ENCODE measurements at regions not wholly inside any gene's neighbourhood (a gene's known extent, or its start where the extent isn't known, plus 50 kb on each side); places are given as distances from the start of the nearest gene placed in this dataset.

DNA sequence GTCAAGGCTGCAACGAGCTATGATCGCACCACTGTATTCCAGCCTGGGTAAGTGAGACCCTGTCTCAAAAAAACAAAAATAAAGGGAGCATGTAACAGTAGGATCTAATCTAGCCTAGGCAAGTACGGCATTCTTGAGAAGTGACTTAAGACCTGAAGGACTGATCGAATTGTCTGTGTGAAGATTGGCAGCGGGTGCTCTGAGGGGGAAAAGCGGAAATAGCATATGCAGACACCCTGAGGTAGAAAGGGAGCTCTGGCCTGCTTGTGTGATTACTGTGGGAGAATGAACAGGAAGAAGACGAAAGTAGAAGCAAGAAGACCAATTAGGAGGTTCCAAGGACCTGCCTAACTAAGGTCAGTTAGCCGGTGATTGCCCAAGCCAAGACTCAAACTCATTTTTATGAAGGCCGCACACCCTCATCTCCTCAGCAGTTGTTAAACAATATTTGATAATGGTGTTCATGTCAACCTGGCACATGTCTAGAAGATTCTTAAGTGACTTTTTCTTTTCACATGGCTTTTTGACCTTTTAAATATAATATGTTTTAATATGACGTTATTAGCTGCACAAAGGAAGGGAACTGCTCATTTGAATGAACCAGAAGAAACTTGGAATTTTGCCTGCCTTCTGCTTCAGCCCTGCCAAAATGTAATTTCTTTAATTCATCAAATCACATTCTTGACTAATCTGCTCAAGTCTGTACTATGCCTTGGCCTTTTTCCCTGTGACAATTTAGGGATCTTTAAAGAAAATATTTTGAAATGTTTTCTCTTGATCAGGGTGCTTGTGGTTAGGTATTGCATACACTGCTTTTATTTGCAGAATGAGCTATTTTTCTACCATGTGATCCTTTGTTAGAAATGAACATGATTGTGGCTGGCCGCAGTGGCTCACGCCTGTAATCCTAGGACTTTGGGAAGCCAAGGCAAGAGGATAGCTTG, 289.2 kb upstream of the DMRT1 start:
- no peak for DNase-seq (ENCODE audit: low read depth)

DNA sequence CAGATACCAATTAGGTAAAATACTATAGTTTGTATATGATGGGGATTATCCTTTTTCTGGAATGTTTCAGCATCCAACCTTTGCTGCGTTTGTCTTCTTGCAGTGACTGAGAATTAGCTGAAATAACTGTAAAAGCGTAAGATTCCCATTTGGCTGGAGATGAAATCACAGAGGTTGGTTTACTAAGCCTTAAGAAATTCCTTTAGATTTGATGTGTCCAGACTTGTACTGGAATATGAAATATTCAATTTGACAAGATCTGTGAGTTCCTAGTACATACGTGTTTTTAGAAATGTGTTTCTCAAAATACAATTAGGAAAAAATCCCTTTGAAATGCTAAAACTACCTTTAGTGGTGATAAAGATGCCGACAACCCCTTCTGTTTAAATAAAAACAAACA, 286.0 kb upstream of the DMRT1 start:
- no peak for DNase-seq (ENCODE audit: low read depth)

DNA sequence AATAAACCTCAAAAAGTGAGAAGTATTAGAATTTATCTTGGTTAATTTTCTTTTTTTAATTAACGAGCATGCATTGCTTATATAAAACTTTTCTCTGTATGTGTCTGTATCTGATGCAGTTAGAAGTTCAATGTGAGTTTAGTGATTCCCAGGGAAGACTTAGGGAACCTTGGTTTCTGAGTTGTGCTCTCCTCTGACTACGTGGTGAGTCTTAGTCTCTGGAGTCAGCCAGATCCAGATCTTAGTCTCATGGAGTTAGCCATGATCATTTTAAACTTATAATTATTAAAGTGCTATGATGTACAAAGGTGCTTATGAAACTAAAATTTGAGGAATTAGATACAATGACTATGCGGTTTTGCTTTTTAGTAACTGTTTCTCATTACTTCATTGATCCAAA, 285.3 kb upstream of the DMRT1 start:
- DNase-seq (ENCODE audit: low read depth) = no peak

DNA sequence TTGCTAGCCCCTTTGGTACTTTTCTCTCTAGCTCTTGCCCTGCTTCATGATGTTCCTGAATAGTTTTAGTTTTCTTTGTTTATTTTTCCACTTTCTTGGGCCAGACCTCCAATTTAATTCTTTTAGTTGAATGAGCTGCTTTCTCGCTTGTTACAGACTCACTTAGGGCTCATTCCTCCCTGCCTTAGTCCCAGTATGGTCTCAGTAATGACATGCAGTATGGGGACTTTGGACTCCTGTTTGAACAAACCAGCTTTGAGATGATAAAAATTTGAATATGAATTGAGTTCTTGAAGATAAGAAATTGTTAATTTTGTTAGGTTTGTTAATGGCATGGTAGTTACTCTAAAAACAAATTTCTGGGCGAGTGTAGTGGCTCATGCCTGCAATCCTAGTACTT, 284.8 kb upstream of the DMRT1 start:
- no peak for DNase-seq (ENCODE audit: low read depth)

DNA sequence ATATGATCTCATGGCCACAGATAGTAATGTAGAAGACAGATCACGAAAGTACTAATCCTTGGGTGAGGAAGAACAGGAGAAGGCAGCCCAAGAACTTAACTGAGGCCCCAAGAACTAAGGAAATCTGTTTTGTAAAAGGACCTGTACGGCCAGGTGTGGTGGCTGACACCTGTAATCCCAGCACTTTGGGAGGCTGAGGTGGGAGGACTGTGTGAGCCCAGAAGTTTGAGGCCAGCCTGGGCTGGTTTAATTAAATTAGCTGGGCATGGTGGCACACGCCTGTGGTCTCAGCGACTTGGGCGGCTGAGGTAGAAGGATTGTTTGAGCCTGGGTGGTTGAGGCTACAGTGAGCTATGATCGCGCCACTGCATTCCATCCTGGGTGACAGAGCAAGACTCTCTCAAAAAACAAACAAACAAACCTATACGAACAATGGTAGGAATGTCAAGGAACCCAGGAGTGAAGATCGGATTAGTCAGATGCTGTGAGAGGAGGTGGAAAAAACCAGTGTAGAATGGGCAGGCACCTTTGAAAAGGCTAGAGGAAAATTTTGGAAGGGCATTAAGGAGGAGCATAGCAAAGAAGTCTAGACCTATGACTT, 283.8 kb upstream of the DMRT1 start:
- DNase-seq (ENCODE audit: low read depth) = no peak

DNA sequence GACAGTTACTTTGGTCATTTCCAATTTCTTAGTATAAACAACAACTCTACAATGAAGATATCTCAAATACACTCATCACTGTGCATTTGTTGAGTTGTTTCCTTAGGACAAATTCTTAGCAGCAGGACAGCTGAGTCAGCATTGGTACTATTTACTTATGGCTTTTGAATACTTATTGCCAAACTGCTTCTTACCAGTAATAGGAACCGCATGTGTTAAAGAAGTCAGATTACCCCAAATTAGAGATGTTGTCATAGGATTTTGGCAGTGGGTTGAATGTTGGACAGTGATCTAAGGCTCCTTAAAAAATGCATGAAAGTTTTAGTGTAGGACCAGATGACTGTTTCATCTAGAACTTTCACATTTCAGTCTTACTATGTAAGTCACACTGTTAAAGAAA, 280.1 kb upstream of the DMRT1 start:
- no peak for DNase-seq (ENCODE audit: low read depth)

DNA sequence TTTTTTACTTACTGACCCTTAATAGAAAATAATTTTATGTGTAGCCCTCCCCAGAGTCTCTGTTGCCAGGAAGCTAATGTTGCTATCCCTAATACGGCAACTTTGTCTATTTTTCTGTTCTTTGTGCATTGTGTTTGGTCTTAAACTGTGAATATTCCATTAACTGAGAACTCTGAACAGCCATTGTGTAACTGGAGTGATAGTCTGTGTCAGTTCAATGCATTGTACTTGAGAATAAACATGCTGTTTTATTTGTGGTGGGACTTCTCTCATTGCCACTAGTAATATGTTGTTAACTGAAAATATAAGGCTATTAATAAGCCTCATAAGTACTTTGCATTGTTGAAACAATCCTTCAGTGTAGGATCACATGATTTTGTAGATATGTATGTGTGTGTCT, 278.3 kb upstream of the DMRT1 start:
- no peak for DNase-seq (ENCODE audit: low read depth)

DNA sequence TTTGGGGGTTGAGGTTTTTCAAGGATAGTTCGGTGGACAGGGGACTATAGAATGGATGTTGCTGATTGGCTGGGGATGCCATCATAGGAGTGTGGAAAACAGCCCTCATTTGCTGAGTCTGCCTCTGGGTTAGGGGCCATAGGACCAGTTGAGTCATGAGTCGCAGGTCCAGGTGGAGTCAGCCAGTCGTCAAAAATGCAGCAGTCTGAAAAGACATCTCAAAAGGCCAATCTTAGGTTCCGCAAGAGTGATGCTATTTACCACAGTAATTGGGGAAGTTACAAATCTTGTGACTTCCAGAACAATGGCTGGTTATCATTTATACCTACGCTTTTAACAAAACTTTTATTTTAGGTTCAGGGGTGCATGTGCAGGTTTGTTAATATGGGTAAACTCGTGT, 276.0 kb upstream of the DMRT1 start:
- no peak for DNase-seq (ENCODE audit: low read depth)

DNA sequence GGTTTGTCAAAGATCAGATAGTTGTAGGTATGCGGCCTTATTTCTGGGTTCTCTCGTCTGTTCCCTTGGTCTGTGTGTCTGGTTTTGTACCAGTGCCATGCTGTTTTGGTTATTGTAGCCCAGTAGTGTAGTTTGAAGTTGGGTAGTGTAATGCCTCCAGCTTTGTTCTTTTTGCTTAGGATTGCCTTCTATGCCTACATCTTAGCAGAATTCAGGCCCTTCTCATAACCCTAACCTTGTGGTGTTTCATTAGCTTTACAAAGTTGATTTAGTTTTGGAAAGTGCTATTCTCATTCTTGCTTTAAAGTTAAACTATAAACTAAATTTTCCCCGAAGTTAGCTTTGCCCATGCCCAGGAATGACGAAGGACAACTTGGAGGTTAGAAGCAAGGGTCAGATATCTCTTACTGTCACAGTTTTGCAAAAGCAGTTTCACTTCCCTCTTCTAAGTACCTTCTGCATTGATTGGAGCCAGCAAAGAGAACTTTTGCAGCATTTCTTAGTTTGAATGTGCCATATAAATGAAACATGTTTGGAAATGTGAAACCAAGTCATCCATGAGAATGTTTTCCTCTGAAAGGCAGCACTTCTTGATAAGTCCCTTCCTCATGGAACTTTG, 274.3 kb upstream of the DMRT1 start:
- no peak for DNase-seq (ENCODE audit: low read depth)

DNA sequence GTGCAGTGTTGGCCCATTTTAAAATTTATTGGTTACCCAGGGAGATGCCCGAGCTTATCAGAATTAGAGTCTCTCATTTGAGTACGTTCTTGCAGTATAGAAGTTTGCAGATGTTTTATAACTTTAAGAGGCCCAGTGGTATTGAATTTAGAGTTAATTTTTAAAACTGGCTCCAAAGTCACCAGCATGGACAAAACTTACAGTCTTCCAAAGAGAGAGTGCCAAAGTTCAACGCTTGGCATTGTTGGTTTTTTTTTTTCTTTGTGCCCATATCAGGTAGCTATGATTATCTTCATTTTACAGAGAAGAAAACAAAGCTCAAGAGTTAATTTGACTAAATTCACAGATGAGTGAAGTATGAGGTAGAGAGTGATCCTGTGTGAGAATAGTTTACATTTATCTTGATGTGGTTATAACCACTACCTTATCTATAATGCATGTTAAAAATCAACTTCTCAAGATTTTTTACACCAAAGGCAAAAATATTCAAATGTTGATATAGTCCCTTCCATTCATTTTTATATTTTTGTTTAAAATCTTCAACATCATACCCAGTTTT, 273.7 kb upstream of the DMRT1 start:
- DNase-seq (ENCODE audit: low read depth) = no peak

DNA sequence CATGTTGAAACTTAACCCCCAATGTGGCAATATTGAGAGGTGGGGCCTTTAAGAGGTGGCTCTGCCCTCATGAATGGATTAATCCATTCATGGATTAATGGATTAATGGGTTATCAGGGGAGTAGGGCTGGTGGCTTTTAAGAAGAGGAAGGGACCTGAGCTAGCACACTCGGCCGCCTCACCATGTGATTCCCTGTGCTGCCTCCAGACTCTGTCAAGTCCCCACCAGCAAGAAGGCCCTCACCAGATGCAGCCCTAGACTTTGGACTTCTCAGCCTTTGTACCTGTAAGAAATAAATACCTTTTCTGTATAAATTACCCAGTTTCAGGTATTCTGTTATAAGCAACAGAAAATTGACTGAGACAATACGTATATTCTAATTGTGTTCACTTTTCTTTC, 272.2 kb upstream of the DMRT1 start:
- no peak for DNase-seq (ENCODE audit: low read depth)

DNA sequence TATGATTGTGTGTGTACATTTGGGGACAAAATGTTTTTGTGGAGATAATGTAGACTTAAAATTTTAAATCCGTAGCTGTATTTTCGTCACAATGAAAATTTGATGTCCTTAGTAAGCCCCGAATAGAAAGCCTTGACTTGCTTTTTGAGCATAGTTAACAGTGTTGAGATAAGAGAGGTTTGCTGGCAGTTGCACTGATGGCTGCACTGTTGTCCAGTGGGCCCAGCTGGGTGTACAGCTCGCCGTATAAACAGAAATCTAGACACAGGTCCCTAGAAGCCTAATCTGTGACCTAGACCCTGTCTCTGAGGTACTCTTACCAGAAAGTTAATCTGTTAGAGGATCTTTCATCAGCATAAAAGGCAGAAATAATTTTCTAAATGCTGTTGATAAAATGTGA, 271.3 kb upstream of the DMRT1 start:
- DNase-seq (ENCODE audit: low read depth) = no peak

DNA sequence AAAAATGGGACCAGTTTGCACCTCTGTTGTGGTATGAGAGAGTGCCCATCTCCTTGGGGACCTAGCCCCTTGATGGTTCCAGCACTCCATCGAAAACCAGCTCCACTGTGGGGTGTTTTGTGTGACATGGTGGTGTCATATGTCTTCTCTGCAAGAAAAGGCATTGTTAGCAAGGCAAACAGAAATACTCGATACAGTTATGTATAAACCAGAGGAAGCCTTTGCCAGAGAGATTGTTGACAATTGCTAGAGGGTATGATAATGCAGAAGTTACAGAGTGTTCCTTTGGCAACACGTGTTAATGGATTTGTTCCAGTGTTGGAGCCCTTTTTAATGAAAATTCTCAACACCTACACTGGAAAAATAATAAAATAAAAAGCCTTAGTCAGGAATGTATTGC, 270.4 kb upstream of the DMRT1 start:
- no peak for DNase-seq (ENCODE audit: low read depth)

DNA sequence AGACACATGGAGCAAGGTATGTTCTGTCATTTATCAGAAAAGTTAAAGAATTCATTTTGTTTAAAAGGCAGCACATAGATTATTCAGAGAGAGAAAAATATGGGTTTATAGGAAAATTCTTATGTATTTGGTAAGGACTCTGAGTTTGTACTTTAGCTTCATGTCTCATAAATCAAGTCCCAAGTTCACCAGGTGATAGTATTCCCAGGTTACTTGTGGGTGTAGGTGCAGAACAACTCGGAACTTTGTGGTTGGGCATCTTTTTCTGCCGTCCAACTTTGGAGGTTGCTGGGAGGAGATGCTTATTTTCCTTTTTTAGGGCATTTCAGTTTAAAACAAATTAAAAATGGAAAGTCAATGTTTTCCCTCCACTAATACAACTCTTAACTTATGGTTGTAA, 269.8 kb upstream of the DMRT1 start:
- DNase-seq (ENCODE audit: low read depth) = no peak

DNA sequence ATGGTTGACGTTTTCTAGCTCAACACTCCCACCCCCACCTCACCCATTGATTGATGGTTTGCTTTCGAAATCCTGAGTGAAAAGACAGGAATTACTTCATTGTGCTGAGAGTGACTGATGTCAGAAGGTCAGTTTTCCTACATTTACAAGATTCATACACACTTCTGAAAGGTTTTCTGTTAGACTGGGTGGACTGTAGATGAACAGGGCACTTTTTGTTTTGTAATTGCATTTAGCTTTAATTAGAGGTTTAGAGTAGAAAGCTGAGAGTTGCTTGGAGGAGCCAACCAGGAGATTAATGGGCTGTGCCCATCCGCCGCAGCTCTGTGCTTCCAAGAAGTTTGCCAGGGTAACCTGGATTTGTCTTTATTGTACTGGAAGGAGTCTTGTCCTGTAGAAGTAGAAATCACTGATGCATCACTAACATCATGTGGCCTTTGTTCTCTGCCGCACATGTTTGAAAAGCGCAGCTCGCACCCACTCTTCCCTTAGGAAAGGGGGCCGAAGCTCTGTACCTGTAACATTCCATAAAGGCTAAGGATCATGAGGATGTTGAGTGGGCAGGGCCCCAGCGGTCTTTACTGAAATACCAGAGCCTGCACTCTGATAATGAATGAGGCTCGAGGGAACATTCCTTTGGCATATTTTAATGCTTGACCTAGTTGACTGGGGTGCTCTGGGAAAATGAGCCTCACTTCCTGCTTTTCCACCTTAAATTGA, 267.6 kb upstream of the DMRT1 start:
- DNase-seq (ENCODE audit: low read depth) = no peak

DNA sequence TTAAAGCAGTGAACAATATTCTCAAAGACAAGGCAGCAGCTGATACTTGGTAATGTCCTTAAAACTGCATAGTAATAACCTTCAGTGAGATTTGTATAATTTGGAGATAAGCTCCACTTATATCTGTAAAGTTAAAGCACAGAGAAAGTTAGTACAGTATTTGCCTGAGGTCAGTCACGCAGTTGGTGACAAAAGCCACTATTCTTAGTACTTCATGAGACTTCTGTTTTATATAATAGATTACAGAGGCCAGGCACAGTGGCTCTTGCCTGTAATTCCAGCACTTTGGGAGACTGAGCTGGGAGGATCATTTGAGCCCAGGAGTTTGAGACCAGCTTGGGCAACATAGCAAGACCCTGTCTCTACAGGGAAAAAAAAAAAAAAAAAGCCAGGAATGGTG, 266.4 kb upstream of the DMRT1 start:
- DNase-seq (ENCODE audit: low read depth) = no peak

DNA sequence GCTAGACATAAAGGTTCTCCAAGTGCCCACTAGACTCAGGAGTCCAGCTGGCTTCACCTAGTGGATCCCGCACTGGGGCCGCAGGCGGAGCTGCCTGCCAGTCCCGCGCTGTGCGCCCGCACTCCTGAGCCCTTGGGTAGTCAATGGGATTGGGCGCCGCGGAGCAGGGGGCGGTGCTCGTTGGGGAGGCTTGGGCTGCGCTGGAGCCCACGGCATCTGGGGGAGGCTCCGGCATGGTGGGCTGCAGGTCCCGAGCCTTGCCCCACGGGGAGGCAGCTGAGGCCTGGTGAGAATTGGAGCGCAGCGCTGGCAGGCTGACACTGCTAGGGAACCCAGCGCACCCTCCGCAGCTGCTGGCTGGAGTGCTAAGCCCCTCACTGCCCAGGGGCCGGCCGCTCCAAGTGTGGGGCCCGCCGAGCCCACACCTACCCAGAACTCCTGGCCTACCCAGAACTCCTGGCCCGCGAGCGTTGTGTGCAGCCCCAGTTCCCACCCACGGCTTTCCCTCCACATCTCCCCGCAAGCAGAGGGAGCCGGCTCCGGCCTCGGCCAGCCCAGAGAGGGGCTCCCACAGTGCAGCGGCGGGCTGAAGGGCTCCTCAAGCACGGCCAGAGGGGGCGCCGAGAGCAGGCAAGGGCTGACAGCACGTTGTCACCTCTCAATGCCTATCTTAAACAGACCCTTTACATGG, 260.7 kb upstream of the DMRT1 start:
- no peak for DNase-seq (ENCODE audit: low read depth)

DNA sequence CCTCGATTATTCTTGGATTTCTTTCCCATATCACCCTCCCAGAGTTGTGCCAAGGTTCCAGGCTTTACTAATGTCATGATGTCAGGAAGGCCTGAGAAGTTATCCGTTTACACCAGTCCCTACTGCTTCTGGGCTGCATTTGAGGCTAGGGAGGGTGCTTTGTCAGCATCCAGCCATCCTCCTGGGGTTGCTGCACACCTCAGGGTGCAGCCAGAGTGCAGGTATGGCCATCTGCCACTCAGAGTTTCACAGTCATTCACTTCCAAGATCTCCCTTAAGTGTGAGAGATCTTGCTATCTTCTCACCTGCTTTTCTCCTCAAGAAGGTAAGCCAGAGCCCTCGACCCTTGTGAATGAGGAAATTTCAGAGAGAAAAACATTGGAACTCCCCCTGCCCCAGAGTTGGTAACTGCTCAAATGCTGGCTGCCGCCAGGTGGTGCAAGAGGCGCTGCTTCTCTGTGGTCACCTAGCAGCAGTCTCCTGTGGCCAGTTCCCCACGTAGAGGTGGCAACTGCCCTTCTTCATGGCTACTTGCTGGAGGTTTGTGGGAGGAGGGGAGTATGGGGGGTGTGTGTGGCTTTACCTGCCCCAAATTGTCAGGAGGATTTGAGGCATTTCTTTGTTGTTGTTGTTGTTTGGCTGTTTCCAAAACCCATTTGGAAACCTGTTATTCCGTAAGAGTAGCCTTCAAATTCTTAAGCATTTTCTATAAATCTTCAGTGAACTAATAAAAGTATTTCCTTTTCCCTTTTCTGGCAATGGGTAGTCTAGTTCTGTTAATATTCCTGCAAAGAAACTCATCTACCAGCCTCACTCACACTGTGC, 259.6 kb upstream of the DMRT1 start:
- DNase-seq (ENCODE audit: low read depth) = no peak

DNA sequence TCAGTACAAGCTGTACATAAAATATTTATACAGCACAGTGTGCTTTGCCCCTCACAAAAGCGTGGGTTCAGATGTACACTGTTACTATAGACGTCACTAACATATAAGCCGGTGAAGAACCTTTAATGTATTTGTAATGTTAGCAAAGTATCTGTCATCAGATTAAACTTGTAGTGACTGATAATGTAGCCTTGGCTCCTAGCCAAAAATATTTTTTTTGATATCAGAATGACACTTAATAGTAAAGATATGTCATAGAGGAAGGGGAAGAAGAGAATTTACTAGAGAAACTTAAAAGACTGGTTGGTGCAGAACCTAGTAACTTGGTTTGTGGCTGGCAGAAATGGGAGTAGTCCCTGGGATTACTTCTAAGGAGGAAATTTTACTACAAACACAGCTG, 258.7 kb upstream of the DMRT1 start:
- DNase-seq (ENCODE audit: low read depth) = no peak

DNA sequence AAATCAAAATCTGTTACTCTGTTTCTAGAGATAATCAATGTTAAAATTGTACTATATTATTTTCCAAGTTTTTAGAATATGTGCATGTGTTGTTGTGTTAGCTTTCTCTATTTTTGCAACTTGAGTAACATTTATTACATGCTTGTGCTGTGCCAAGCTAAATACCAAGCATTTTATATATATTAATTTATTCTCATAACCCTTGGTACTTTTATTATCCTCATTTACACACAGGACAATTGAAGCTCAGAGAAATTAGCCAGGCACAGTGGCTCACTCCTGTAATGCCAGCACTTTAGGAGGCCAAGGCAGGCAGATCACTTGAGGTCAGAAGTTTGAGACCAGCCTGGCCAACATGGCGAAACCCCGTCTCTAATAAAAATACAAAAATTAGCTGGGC, 254.0 kb upstream of the DMRT1 start:
- DNase-seq (ENCODE audit: low read depth) = no peak

DNA sequence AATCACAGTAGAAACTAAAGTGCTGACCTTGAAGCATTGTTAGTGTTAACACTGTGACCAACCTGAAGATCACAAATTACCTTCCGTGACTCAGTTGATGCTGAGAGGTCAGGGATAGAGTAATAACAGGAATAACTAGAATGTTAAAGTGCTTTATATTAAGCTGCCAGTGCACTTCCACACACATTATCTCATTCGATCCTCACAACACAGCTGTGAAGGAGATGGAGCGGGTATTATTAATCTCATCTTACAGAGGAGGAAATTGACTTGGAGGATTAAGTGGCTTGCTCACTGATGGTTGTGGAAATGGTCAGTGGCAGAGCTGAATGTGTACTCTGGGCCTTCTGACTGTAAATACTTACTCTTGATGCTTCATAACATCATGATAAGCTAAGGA, 252.5 kb upstream of the DMRT1 start:
- DNase-seq (ENCODE audit: low read depth) = no peak
